GM23248 (cell line): ENCODE measurements at regions not wholly inside any gene's neighbourhood (a gene's known extent, or its start where the extent isn't known, plus 50 kb on each side); places are given as distances from the start of the nearest gene placed in this dataset.
"Not testable (repeated sequence)": the region's sequence is repeated elsewhere in the genome, so short reads cannot be mapped to it uniquely, and the experiment has no call there.

Experiments used
- EZH2 ChIP-seq: fragments of 200-600 bp; sonication (generic); IDR thresholded peaks from 2 replicates; pipeline ENCODE4 v1.6.1; 2018; ENCODE audit warnings: antibody characterized with exemption, mild to moderate bottlenecking; ENCODE audit not compliant: insufficient read depth, poor library complexity, severe bottlenecking
- EZH2phosphoT487 ChIP-seq: fragments of 200-600 bp; sonication (generic); IDR thresholded peaks from 2 replicates; pipeline ENCODE4 v1.6.1; 2018; ENCODE audit warnings: antibody characterized with exemption, moderate library complexity, mild to moderate bottlenecking, low read depth; ENCODE audit not compliant: insufficient read depth

- TF ChIP-seq EZH2phosphoT487, EZH2: not testable (repeated sequence)
Observed at GRCh38 chr1:204796886-204797285, 73.8 kb upstream of the NFASC start.
